H1 (cell line): ENCODE measurements at regions not wholly inside any gene's neighbourhood (a gene's known extent, or its start where the extent isn't known, plus 50 kb on each side); places are given as distances from the start of the nearest gene placed in this dataset.

Experiments
- CHD2 ChIP-seq: IDR thresholded peaks from 2 replicates; pipeline ENCODE4 v1.6.1; 2012; ENCODE audit warnings: low read length, improper control_type of control experiment
- CTCF ChIP-seq, 3 experiments: IDR thresholded peaks; 1 replicate in 2 of 3; 2 replicates in 1 of 3; pipeline versions ENCODE4 v1.5.1 to v1.6.1; 2011; ENCODE audit warnings: low read length in 3 of 3, mild to moderate bottlenecking in 3 of 3, inconsistent platforms in 2 of 3, low read depth in 1 of 3, moderate library complexity in 1 of 3; ENCODE audit not compliant: insufficient read depth in 1 of 3; ENCODE audit errors: control extremely low read depth in 1 of 3
- EP300 ChIP-seq, 2 experiments: IDR thresholded peaks; 1 replicate in 1 of 2; 2 replicates in 1 of 2; pipeline ENCODE4 v1.6.1; 2011 to 2012; ENCODE audit warnings: low read depth in 2 of 2, low read length in 2 of 2, mild to moderate bottlenecking in 2 of 2, borderline replicate concordance in 1 of 2, inconsistent platforms in 1 of 2, moderate library complexity in 1 of 2
- EZH2 ChIP-seq: fragments of 200-600 bp; sonication (generic); IDR thresholded peaks from 2 replicates; pipeline ENCODE4 v1.7.1; 2012; ENCODE audit warnings: low read depth, mild to moderate bottlenecking, moderate library complexity, low read length, inconsistent platforms; ENCODE audit not compliant: severe bottlenecking
- GABPA ChIP-seq: IDR thresholded peaks from 2 replicates; pipeline ENCODE4 v1.6.1; 2011; ENCODE audit warnings: mild to moderate bottlenecking, low read length, moderate library complexity, borderline replicate concordance; ENCODE audit not compliant: insufficient read depth
- MAFK ChIP-seq: IDR thresholded peaks from 2 replicates; pipeline ENCODE4 v1.6.1; 2012; ENCODE audit warnings: low read depth, mild to moderate bottlenecking, improper control_type of control experiment, low read length
- POU5F1 ChIP-seq: IDR thresholded peaks from 2 replicates; pipeline ENCODE4 v1.6.1; 2011; ENCODE audit warnings: low read depth, mild to moderate bottlenecking, low read length, moderate library complexity
- RBBP5 ChIP-seq: IDR thresholded peaks from 2 replicates; pipeline ENCODE4 v1.7.1; 2012; ENCODE audit warnings: low read depth, mild to moderate bottlenecking, inconsistent platforms, low read length, moderate library complexity, borderline replicate concordance
- SIN3A ChIP-seq, 2 experiments: IDR thresholded peaks in 1 of 2; conservative IDR thresholded peaks in 1 of 2; 2 replicates each; pipeline ENCODE4 v1.6.1; 2011 to 2012; ENCODE audit warnings: low read length in 2 of 2, improper control_type of control experiment in 1 of 2, low read depth in 1 of 2, mild to moderate bottlenecking in 1 of 2
- SIRT6 ChIP-seq: IDR thresholded peaks from one replicate; pipeline ENCODE4 v1.7.1; 2012; ENCODE audit warnings: low read length, inconsistent platforms
- YY1 ChIP-seq: IDR thresholded peaks from 2 replicates; pipeline ENCODE4 v1.6.1; 2011; ENCODE audit warnings: low read depth, mild to moderate bottlenecking, low read length
- TF ChIP-seq, protein P1 (sequence below): IDR thresholded peaks from 2 replicates; pipeline ENCODE4 v1.6.1; 2011; ENCODE audit warnings: low read depth, mild to moderate bottlenecking, low read length; ENCODE audit not compliant: insufficient read depth

- TF ChIP-seq EZH2: no peak
- TF ChIP-seq MAFK: no peak
- no peak for TF ChIP-seq CTCF (IDR thresholded peaks at IDR 0.05; ENCODE audit: control extremely low read depth in 1 of 3, insufficient read depth in 1 of 3, low read depth in 1 of 3, low read length in 3 of 3)
- TF ChIP-seq SIRT6: no peak
- no peak for TF ChIP-seq YY1
- TF ChIP-seq, protein P1, sequence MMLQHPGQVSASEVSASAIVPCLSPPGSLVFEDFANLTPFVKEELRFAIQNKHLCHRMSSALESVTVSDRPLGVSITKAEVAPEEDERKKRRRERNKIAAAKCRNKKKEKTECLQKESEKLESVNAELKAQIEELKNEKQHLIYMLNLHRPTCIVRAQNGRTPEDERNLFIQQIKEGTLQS: no peak
- no peak for TF ChIP-seq POU5F1
- no peak for TF ChIP-seq EP300 (IDR thresholded peaks at IDR 0.05; ENCODE audit: borderline replicate concordance in 1 of 2, low read depth in 2 of 2, low read length in 2 of 2)
- no peak for TF ChIP-seq GABPA
- TF ChIP-seq RBBP5: no peak
- no peak for TF ChIP-seq SIN3A (conservative IDR thresholded peaks at IDR 0.05 in 1 of 2, IDR thresholded peaks at IDR 0.05 in 1 of 2; ENCODE audit: low read depth in 1 of 2, low read length in 2 of 2)
- TF ChIP-seq CHD2: no peak
Observed at GRCh38 chr1:228999446-229000170, 264.3 kb downstream of the RHOU start.
